GM12878 (cell line): ENCODE measurements at regions not wholly inside any gene's neighbourhood (a gene's known extent, or its start where the extent isn't known, plus 50 kb on each side); places are given as distances from the start of the nearest gene placed in this dataset.

Source experiments
- ATAC-seq: fragments of 200-7000 bp; cut with Tn5 transposase; 3 replicates; pipeline ENCODE4 v1.9.1; 2020; ENCODE audit warnings: mild to moderate bottlenecking, moderate library complexity
- BruUV-seq: library from RNA; stranded (reverse); fragments of 400-500 nt; replicated peaks from 2 replicates; lab custom pipeline; 2021; lab: Mats Ljungman, UMichigan
- CTCF ChIA-PET: fragments of 300-600 bp; sonication (Branson Sonifier 250); formaldehyde crosslinking; extraction: SDS; loops from one replicate; lab custom pipeline; 2021; ENCODE audit warnings: inconsistent platforms; lab: Yijun Ruan, JAX
- POLR2A ChIA-PET: fragments of 350-600 bp; formaldehyde crosslinking; extraction: SDS; loops from one replicate; lab custom pipeline; 2021; ENCODE audit warnings: inconsistent platforms; lab: Charles Lee
- RAD21 ChIA-PET: fragments of 300-600 bp; sonication (Branson Sonifier 250); formaldehyde crosslinking; loops from one replicate; lab custom pipeline; 2023; ENCODE audit warnings: antibody characterized with exemption; ENCODE audit not compliant: unreplicated experiment; lab: Charles Lee
- SMC1A ChIA-PET: fragments of 300-600 bp; sonication (Branson Sonifier 250); formaldehyde crosslinking; loops from one replicate; lab custom pipeline; 2023; ENCODE audit not compliant: unreplicated experiment, uncharacterized antibody; lab: Charles Lee
- DNase-seq: peaks from one replicate; pipeline ENCODE4 v3.0.0-alpha.2; 2011; ENCODE audit warnings: low read depth, low spot score
- FAIRE-seq: peaks from 3 replicates; lab custom pipeline; 2011; peaks lifted over from hg19 to GRCh38; lab: Jason Lieb, UNC
- H2AFZ ChIP-seq: 2 replicates; pipeline ENCODE4 v1.6.0; 2011; ENCODE audit warnings: low read depth, low read length, control low read depth; ENCODE audit not compliant: control insufficient read depth
- H3K27ac ChIP-seq: 2 replicates; pipeline ENCODE4 v1.5.1; 2011; ENCODE audit warnings: control low read depth; ENCODE audit not compliant: control insufficient read depth, insufficient read depth
- H3K27me3 ChIP-seq, 2 experiments: replicated peaks in 1 of 2; 2 replicates each; pipeline versions ENCODE4 v1.6.0 to v1.6.1; 2011; ENCODE audit warnings: low read length in 1 of 2; ENCODE audit not compliant: control insufficient read depth in 2 of 2, insufficient read depth in 2 of 2
- H3K36me3 ChIP-seq, 2 experiments: 2 replicates each; pipeline ENCODE4 v1.5.1; 2011; ENCODE audit warnings: low read length in 1 of 2; ENCODE audit not compliant: control insufficient read depth in 2 of 2, insufficient read depth in 2 of 2
- H3K4me1 ChIP-seq: 2 replicates; pipeline ENCODE4 v1.6.1; 2011; ENCODE audit warnings: mild to moderate bottlenecking, low read length, moderate library complexity, mixed read lengths; ENCODE audit not compliant: control insufficient read depth, insufficient read depth
- H3K4me2 ChIP-seq: 2 replicates; pipeline ENCODE4 v1.6.0; 2011; ENCODE audit warnings: control low read depth; ENCODE audit not compliant: control insufficient read depth, insufficient read depth
- H3K4me3 ChIP-seq: fragments of 200-600 bp; sonication (generic); 2 replicates; pipeline ENCODE4 v1.5.1; 2016
- H3K79me2 ChIP-seq: 2 replicates; pipeline ENCODE4 v1.6.0; 2011; ENCODE audit warnings: low read length; ENCODE audit not compliant: control insufficient read depth, insufficient read depth
- H3K9ac ChIP-seq: 2 replicates; pipeline ENCODE4 v1.8.0; 2011; ENCODE audit warnings: low read length, control low read depth, mixed read lengths; ENCODE audit not compliant: control insufficient read depth, insufficient read depth
- H3K9me3 ChIP-seq: replicated peaks from 3 replicates; pipeline ENCODE4 v1.5.1; 2011; ENCODE audit warnings: mild to moderate bottlenecking, low read length; ENCODE audit not compliant: control insufficient read depth, insufficient read depth
- H4K20me1 ChIP-seq: 2 replicates; pipeline ENCODE4 v1.6.0; 2011; ENCODE audit not compliant: control insufficient read depth, insufficient read depth
- BMI1 ChIP-seq: fragments of 450-650 bp; IDR thresholded peaks from 2 replicates; pipeline ENCODE4 v1.6.1; 2016; ENCODE audit warnings: mild to moderate bottlenecking, moderate library complexity, borderline replicate concordance
- CREB1 ChIP-seq: IDR thresholded peaks from 2 replicates; pipeline ENCODE4 v1.6.1; 2012; ENCODE audit warnings: low read depth, mild to moderate bottlenecking, inconsistent platforms
- CREM ChIP-seq: IDR thresholded peaks from 2 replicates; pipeline ENCODE4 v1.6.1; 2014; ENCODE audit warnings: antibody characterized with exemption, low read depth
- FOXK2 ChIP-seq: fragments of 450-650 bp; IDR thresholded peaks from 2 replicates; pipeline ENCODE4 v1.6.1; 2017; ENCODE audit warnings: mild to moderate bottlenecking, moderate library complexity
- FOXM1 ChIP-seq: IDR thresholded peaks from 2 replicates; pipeline ENCODE4 v1.6.1; 2012; ENCODE audit warnings: low read depth, mild to moderate bottlenecking, inconsistent platforms, low read length, moderate library complexity
- GABPA ChIP-seq: IDR thresholded peaks from 2 replicates; pipeline ENCODE4 v1.6.1; 2014; ENCODE audit warnings: antibody characterized with exemption, low read depth, mild to moderate bottlenecking, inconsistent platforms
- IKZF1 ChIP-seq: fragments of 450-650 bp; conservative IDR thresholded peaks from 2 replicates; pipeline ENCODE4 v1.6.1; 2017; ENCODE audit warnings: antibody characterized with exemption, mild to moderate bottlenecking
- JUNB ChIP-seq: IDR thresholded peaks from 2 replicates; pipeline ENCODE4 v1.6.1; 2016; ENCODE audit warnings: antibody characterized with exemption, mild to moderate bottlenecking
- MAX ChIP-seq: IDR thresholded peaks from 2 replicates; pipeline ENCODE4 v1.6.1; 2012; ENCODE audit warnings: low read depth, low read length, improper control_type of control experiment
- POLR2AphosphoS5 ChIP-seq: IDR thresholded peaks from 2 replicates; pipeline ENCODE4 v1.6.1; 2011; ENCODE audit warnings: mild to moderate bottlenecking, low read length, inconsistent platforms
- SPI1 ChIP-seq: IDR thresholded peaks from 2 replicates; pipeline ENCODE4 v1.6.1; 2011; ENCODE audit warnings: low read depth, mild to moderate bottlenecking, low read length, moderate library complexity, borderline replicate concordance; ENCODE audit not compliant: insufficient read depth
- SUZ12 ChIP-seq: fragments of 200-600 bp; sonication (generic); IDR thresholded peaks from one replicate; pipeline ENCODE4 v1.6.1; 2018; ENCODE audit warnings: antibody characterized with exemption, mild to moderate bottlenecking; ENCODE audit not compliant: unreplicated experiment
- USF2 ChIP-seq: IDR thresholded peaks from 2 replicates; pipeline ENCODE4 v1.6.1; 2011; ENCODE audit warnings: low read depth, low read length, improper control_type of control experiment, borderline replicate concordance
- YBX1 ChIP-seq: fragments of 450-650 bp; IDR thresholded peaks from 2 replicates; pipeline ENCODE4 v1.6.1; 2016; ENCODE audit warnings: antibody characterized with exemption
- ZNF622 ChIP-seq: fragments of 450-650 bp; IDR thresholded peaks from 2 replicates; pipeline ENCODE4 v1.6.1; 2017; ENCODE audit warnings: mild to moderate bottlenecking, inconsistent platforms
- WGBS: methylation state at CpG from one replicate; pipeline ENCODE4 v1.1.6; 2016; ENCODE audit warnings: low lambda C conversion rate; ENCODE audit not compliant: insufficient replicate concordance, insufficient coverage; ENCODE audit errors: missing lambda C conversion rate; 5-methylcytosine and 5-hydroxymethylcytosine counted together
- in situ Hi-C: fragments of 300-500 bp; cut with MboI; formaldehyde crosslinking; loops from 9 replicates; pipeline ENCODE4 v1.14.3; 2018; ENCODE audit warnings: mixed read lengths
- intact Hi-C: fragments of 100-400 bp; cut with micrococcal nuclease; formaldehyde crosslinking; loops from one replicate; pipeline ENCODE4 v1.14.2; 2022; ENCODE audit not compliant: unreplicated experiment

DNA sequence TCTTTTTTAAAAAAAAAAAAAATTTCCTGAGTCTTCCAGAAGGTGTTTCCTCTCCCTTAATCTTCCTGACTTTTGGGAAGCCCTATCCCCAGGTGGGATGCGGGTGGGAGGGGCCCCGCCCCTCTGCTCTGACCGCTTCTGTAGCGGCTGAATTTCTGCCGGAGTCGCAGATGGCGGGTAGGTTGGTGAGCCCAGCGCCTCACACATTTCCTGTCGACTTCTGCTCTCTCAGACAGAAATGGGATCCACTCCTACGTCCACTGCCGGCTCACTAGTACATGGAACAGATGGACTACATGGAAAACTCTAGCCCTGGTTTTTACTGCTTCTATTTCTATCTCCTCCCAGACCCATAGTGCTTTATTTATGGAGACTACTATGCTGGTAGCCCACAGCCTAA lies 90.9 kb downstream of the NEUROD6 start:
- DNase-seq = no peak
- in situ Hi-C loops = no loop called here
- WGBS = 0% methylated on average over 7 of the region's 11 CpGs
- Histone ChIP-seq H3K9ac (no peak overlapping the region), H2AFZ (no peak overlapping the region), H3K4me3 (no peak overlapping the region), H4K20me1 (no peaks in the 10 kb centered on the region), H3K36me3 (no peaks in the 10 kb centered on the region), H3K27ac (no peak overlapping the region), H3K9me3 (no peaks in the 10 kb centered on the region), H3K27me3 (no peaks in the 10 kb centered on the region), H3K4me2 (no peak overlapping the region), H3K79me2 (no peaks in the 10 kb centered on the region), H3K4me1 (no peaks in the 10 kb centered on the region)
- POLR2A ChIA-PET = no interaction called here
- CTCF ChIA-PET = no interaction called here
- BruUV-seq = no TSS peak
- intact Hi-C loops = no loop called here
- no peak for FAIRE-seq
- no peak for ATAC-seq
- RAD21 ChIA-PET = no interaction called here
- SMC1A ChIA-PET = interaction anchor here (1.0 kb wide), 1 partner anchor 372 kb away, joined by 3 read pairs; no protein-coding TSS in a partner anchor
- TF ChIP-seq YBX1 (no peak), FOXK2 (no peak), JUNB (no peak), SUZ12 (no peak), CREM (no peak), IKZF1 (no peak)

GRCh38 chr7:31236868-31237267 lies 103.7 kb downstream of the NEUROD6 start:
- no TSS peak for BruUV-seq
- H3K27ac ChIP-seq = no peak overlapping the region
- no peaks in the 10 kb centered on the region for H3K4me1 ChIP-seq
- H3K36me3 ChIP-seq = no peaks in the 10 kb centered on the region
- intact Hi-C loops = no loop called here
- H3K9ac ChIP-seq = no peak overlapping the region
- no peak overlapping the region for H3K4me3 ChIP-seq
- POLR2A ChIA-PET = no interaction called here
- 51% methylated on average over 5 of the region's 6 CpGs for WGBS
- no peaks in the 10 kb centered on the region for H3K27me3 ChIP-seq
- in situ Hi-C loops = no loop called here
- DNase-seq (no peak), FAIRE-seq (no peak), ATAC-seq (no peak)
- no peaks in the 10 kb centered on the region for H4K20me1 ChIP-seq
- no peaks in the 10 kb centered on the region for H3K79me2 ChIP-seq
- H2AFZ ChIP-seq = no peak overlapping the region
- CTCF ChIA-PET = no interaction called here
- H3K9me3 ChIP-seq = no peaks in the 10 kb centered on the region
- no peak overlapping the region for H3K4me2 ChIP-seq
- RAD21 ChIA-PET = no interaction called here
- SMC1A ChIA-PET = no interaction called here
- TF ChIP-seq BMI1 (no peak), USF2 (no peak), ZNF622 (no peak), GABPA (no peak), MAX (no peak), SPI1 (no peak), POLR2AphosphoS5 (no peak), CREB1 (no peak), FOXM1 (no peak)
